Heart left ventricle (tissue), 13 donors: ENCODE measurements at regions not wholly inside any gene's neighbourhood (a gene's known extent, or its start where the extent isn't known, plus 50 kb on each side); places are given as distances from the start of the nearest gene placed in this dataset.

Source experiments
- POLR2A ChIP-seq, 2 donors: fragments of 450-650 bp; IDR thresholded peaks; one replicate each; pipeline ENCODE4 v1.6.1; 2017; ENCODE audit warnings: antibody characterized with exemption in 2 of 2, mild to moderate bottlenecking in 2 of 2, moderate library complexity in 2 of 2
- TF ChIP-seq, protein P1 (sequence below), 12 donors: fragments of 200-600 bp; sonication (generic) in 4 of 12; IDR thresholded peaks; one replicate each; pipeline versions ENCODE4 v1.5.0 to v1.8.0; 2018 to 2022; ENCODE audit warnings: antibody characterized with exemption in 12 of 12, mild to moderate bottlenecking in 5 of 12
- donor health status: ischemic (EF 13 %, LVEDD 7.1; RV severe dilation, severe dysfunction).
- donor health status: DM: no; HTN: yes; CAD: no.
- donor health status: DM: no; HTN: no; CAD: no.
- donor health status: ischemic (EF 25% LVEDD 6.9; RV normal size, moderate dysfunction).
- donor health status: ischemic (EF 25% LVEDD 5.7; RV mildly dilated, moderate dysfunction).
- donor health status: ischemic (EF 35%, LVEDD 5.7; RV mildly dilated, moderate dysfunction).
- donor health status: nonischemic (EF 11% LVEDD 7.7; RV severe dilation, severe dysfunction).
- donor health status: DM: yes; HTN: yes; CAD: no.
- donor health status: PGD.
- donor health status: ischemic (EF 29% LVEDD 5.4; RV normal size, mild dysfunction).
- donor health status: nonischemic (EF 23%, LVEDD 6.1; RV moderate dilation, normal function).

DNA sequence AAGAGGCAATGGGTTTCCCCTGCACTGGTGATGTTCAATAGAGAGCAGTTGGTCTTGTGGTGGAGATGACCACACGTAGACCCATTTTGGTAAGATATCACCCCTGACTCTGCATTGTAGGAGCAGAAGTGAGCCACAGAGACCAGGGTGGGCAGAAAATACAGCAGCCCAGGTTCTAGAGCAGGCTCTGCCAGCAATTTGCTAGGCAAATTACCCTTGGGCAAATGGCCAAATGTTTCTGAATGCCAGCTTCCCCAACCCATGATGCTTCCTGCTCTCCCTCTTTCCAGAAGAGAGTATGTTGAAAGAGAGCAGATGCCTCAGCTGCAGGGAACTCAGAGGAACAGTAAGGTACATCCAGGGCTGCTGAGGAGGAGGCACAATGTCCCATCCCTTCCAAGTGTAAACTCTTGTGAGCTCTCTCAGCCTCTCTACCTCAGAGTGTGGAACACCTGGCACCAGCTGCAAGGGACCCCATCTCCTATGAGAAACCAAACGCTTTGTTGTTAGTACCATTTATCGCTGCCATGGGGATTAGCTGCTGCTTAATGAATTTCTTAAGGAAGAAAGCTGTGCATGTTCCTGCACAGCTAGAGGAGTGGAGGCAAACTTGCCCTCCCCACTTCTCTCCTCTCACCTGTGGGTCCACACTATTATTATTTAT lies 317.5 kb upstream of the MOCS1 start:
- TF ChIP-seq, protein P1, sequence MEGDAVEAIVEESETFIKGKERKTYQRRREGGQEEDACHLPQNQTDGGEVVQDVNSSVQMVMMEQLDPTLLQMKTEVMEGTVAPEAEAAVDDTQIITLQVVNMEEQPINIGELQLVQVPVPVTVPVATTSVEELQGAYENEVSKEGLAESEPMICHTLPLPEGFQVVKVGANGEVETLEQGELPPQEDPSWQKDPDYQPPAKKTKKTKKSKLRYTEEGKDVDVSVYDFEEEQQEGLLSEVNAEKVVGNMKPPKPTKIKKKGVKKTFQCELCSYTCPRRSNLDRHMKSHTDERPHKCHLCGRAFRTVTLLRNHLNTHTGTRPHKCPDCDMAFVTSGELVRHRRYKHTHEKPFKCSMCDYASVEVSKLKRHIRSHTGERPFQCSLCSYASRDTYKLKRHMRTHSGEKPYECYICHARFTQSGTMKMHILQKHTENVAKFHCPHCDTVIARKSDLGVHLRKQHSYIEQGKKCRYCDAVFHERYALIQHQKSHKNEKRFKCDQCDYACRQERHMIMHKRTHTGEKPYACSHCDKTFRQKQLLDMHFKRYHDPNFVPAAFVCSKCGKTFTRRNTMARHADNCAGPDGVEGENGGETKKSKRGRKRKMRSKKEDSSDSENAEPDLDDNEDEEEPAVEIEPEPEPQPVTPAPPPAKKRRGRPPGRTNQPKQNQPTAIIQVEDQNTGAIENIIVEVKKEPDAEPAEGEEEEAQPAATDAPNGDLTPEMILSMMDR (IDR thresholded peaks at IDR 0.05) = no peak
- no peak for TF ChIP-seq POLR2A (IDR thresholded peaks at IDR 0.05)
